SK-N-SH (cell line): ENCODE measurements at regions not wholly inside any gene's neighbourhood (a gene's known extent, or its start where the extent isn't known, plus 50 kb on each side); places are given as distances from the start of the nearest gene placed in this dataset.
A peak's percentile ranks its signal among the peaks of the same experiment; 100 is the strongest.

Experiments
- CTCF ChIA-PET: fragments of 300-600, 350-600 bp; formaldehyde crosslinking; extraction: SDS; loops from one replicate; lab custom pipeline; 2021; lab: Yijun Ruan, JAX
- POLR2A ChIA-PET: fragments of 350-600 bp; sonication (Branson Sonifier 250); formaldehyde crosslinking; extraction: SDS; loops from one replicate; lab custom pipeline; 2020; ENCODE audit warnings: antibody characterized with exemption, inconsistent platforms; lab: Yijun Ruan, JAX
- DNase-seq: peaks from one replicate; pipeline ENCODE4 v3.0.0; 2012
- H2AFZ ChIP-seq: fragments of 200-600 bp; sonication (generic); 2 replicates; pipeline ENCODE4 v1.8.1; 2016; ENCODE audit warnings: antibody characterized with exemption, mild to moderate bottlenecking, low read depth
- H3F3A ChIP-seq: fragments of 200-600 bp; sonication (generic); replicated peaks from 2 replicates; pipeline ENCODE3; 2016; ENCODE audit warnings: antibody characterized with exemption, mild to moderate bottlenecking; ENCODE audit not compliant: insufficient read depth
- H3K27ac ChIP-seq, 2 experiments: fragments of 200-500 bp in 1 of 2; fragments of 200-600 bp in 1 of 2; sonication (Bioruptor generic) in 1 of 2; sonication (generic), shearing (Covaris generic) in 1 of 2; 2 replicates each; pipeline versions ENCODE4 v1.5.1 to v1.6.1; 2014 to 2016; ENCODE audit warnings: low read depth in 2 of 2, inconsistent platforms in 1 of 2, low read length in 1 of 2, mild to moderate bottlenecking in 1 of 2, mixed read lengths in 1 of 2
- H3K27me3 ChIP-seq: fragments of 200-600 bp; sonication (generic), shearing (Covaris generic); 2 replicates; pipeline ENCODE4 v1.6.1; 2016; ENCODE audit warnings: mixed run types; ENCODE audit not compliant: insufficient read depth
- H3K36me3 ChIP-seq, 2 experiments: fragments of 200-500 bp in 1 of 2; fragments of 200-600 bp in 1 of 2; sonication (Bioruptor generic) in 1 of 2; sonication (generic) in 1 of 2; replicated peaks in 1 of 2; 2 replicates each; pipeline versions ENCODE3 to v1.5.1; 2014 to 2016; ENCODE audit warnings: low read length in 1 of 2, mild to moderate bottlenecking in 1 of 2; ENCODE audit not compliant: insufficient read depth in 2 of 2, control insufficient read depth in 1 of 2
- H3K4me1 ChIP-seq, 2 experiments: fragments of 200-500 bp in 1 of 2; fragments of 200-600 bp in 1 of 2; sonication (Bioruptor generic) in 1 of 2; sonication (generic), shearing (Covaris generic) in 1 of 2; 2 replicates each; pipeline versions ENCODE4 v1.5.1 to v1.6.1; 2014 to 2016; ENCODE audit warnings: low read depth in 1 of 2, low read length in 1 of 2, mixed run types in 1 of 2; ENCODE audit not compliant: insufficient read depth in 2 of 2, control insufficient read depth in 1 of 2
- H3K4me2 ChIP-seq: fragments of 200-600 bp; sonication (generic), shearing (Covaris generic); 2 replicates; pipeline ENCODE4 v1.6.1; 2017; ENCODE audit warnings: mixed run types
- H3K4me3 ChIP-seq, 2 experiments: fragments of 200-500 bp in 1 of 2; fragments of 200-600 bp in 1 of 2; sonication (Bioruptor generic) in 1 of 2; sonication (generic), shearing (Covaris generic) in 1 of 2; 2 replicates each; pipeline versions ENCODE4 v1.5.1 to v1.8.1; 2014 to 2016; ENCODE audit warnings: low read depth in 2 of 2, inconsistent platforms in 1 of 2, low read length in 1 of 2, mild to moderate bottlenecking in 1 of 2, mixed read lengths in 1 of 2, moderate library complexity in 1 of 2
- H3K79me2 ChIP-seq: fragments of 200-600 bp; sonication (generic); 2 replicates; pipeline ENCODE4 v1.8.1; 2017; ENCODE audit warnings: mild to moderate bottlenecking; ENCODE audit not compliant: insufficient read depth
- H3K9ac ChIP-seq: fragments of 200-600 bp; sonication (generic); 2 replicates; pipeline ENCODE4 v1.6.1; 2017; ENCODE audit warnings: mixed run types
- H3K9me2 ChIP-seq: fragments of 200-600 bp; sonication (generic); 2 replicates; pipeline ENCODE4 v1.6.1; 2017; ENCODE audit warnings: mixed run types
- H3K9me3 ChIP-seq: fragments of 200-600 bp; sonication (generic); 2 replicates; pipeline ENCODE4 v1.6.1; 2017; ENCODE audit warnings: mixed run types, mild to moderate bottlenecking, moderate library complexity
- H4K20me1 ChIP-seq: fragments of 200-600 bp; sonication (generic); 2 replicates; pipeline ENCODE4 v1.6.1; 2017; ENCODE audit warnings: mild to moderate bottlenecking, mixed run types; ENCODE audit not compliant: insufficient read depth
- ELF1 ChIP-seq: IDR thresholded peaks from 2 replicates; pipeline ENCODE4 v1.4.0; 2012
- EP300 ChIP-seq, 2 experiments: IDR thresholded peaks; 2 replicates each; pipeline versions ENCODE4 v1.4.0 to v1.6.1; 2012; ENCODE audit warnings: borderline replicate concordance in 1 of 2, low read depth in 1 of 2, low read length in 1 of 2
- FOSL2 ChIP-seq: IDR thresholded peaks from 2 replicates; pipeline ENCODE4 v1.4.0; 2012; ENCODE audit warnings: low read depth, mild to moderate bottlenecking, moderate library complexity, borderline replicate concordance
- FOXJ3 ChIP-seq: sonication (generic); formaldehyde crosslinking; IDR thresholded peaks from 2 replicates; pipeline ENCODE4 v1.5.1; 2020; ENCODE audit warnings: mild to moderate bottlenecking, missing genetic modification reagents
- FOXM1 ChIP-seq: IDR thresholded peaks from 2 replicates; pipeline ENCODE4 v1.4.0; 2012; ENCODE audit warnings: low read depth, mild to moderate bottlenecking
- GABPA ChIP-seq: IDR thresholded peaks from 2 replicates; pipeline ENCODE4 v1.4.0; 2012; ENCODE audit warnings: low read depth, mild to moderate bottlenecking
- MXI1 ChIP-seq: IDR thresholded peaks from 2 replicates; pipeline ENCODE4 v1.6.1; 2012; ENCODE audit warnings: mild to moderate bottlenecking, low read depth, low read length, improper control_type of control experiment
- NFIC ChIP-seq: IDR thresholded peaks from 2 replicates; pipeline ENCODE4 v1.4.0; 2012; ENCODE audit warnings: borderline replicate concordance
- NRF1 ChIP-seq: IDR thresholded peaks from 2 replicates; pipeline ENCODE4 v1.6.1; 2012; ENCODE audit warnings: low read depth, mild to moderate bottlenecking, low read length
- POLR2AphosphoS5 ChIP-seq: IDR thresholded peaks from 2 replicates; pipeline ENCODE4 v1.6.1; 2012; ENCODE audit warnings: low read depth, low read length
- RAD21 ChIP-seq: IDR thresholded peaks from 2 replicates; pipeline ENCODE4 v1.6.1; 2012; ENCODE audit warnings: mild to moderate bottlenecking, low read length
- RFX5 ChIP-seq: IDR thresholded peaks from 2 replicates; pipeline ENCODE4 v1.6.1; 2012; ENCODE audit warnings: mild to moderate bottlenecking, improper control_type of control experiment, low read length
- SMC3 ChIP-seq: IDR thresholded peaks from 2 replicates; pipeline ENCODE4 v1.6.1; 2012; ENCODE audit warnings: low read depth, low read length, improper control_type of control experiment
- TAF1 ChIP-seq: IDR thresholded peaks from 2 replicates; pipeline ENCODE4 v1.6.1; 2012; ENCODE audit warnings: low read depth, mild to moderate bottlenecking, low read length, moderate library complexity, borderline replicate concordance
- WGBS: methylation state at CpG from one replicate; pipeline ENCODE4 v1.1.6; 2017; ENCODE audit warnings: low lambda C conversion rate; 5-methylcytosine and 5-hydroxymethylcytosine counted together
- TF ChIP-seq, protein P1 (sequence below): IDR thresholded peaks from 2 replicates; pipeline ENCODE4; 2012
- TF ChIP-seq, protein P2 (sequence below): IDR thresholded peaks from 2 replicates; pipeline ENCODE4 v1.6.1; 2012; ENCODE audit warnings: mild to moderate bottlenecking, low read depth, low read length, moderate library complexity
- TF ChIP-seq, protein P3 (sequence below): fragments of 200-600 bp; sonication (generic); IDR thresholded peaks from 2 replicates; pipeline ENCODE4 v1.6.1; 2017; ENCODE audit warnings: antibody characterized with exemption, mild to moderate bottlenecking, moderate library complexity
- TF ChIP-seq, protein P4 (sequence below): fragments of 150-350 bp; IDR thresholded peaks from 2 replicates; pipeline ENCODE4 v1.6.1; 2017; ENCODE audit warnings: antibody characterized with exemption, low read length, low read depth, borderline replicate concordance

DNA sequence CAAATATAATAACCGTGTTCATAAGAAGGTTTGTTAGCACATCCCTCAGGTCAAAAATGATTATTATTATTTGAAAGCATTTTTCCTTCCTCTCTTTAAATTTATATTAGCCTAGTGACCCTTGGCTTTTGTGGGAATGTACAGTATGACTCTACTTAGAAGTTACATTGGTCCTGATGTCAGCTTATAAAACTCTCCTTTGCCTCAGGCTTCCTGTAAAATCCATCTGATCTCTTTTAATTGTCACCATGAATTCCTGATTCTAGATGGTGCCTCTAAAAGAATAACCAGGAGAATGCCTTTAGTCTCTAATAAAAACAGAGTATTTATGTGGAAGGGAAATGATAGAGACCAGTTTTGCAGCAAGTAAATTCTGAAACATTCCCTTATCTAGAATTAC is 1134.4 kb downstream of the XPNPEP1 start:
- Histone ChIP-seq H2AFZ (0 out of 2 replicates have a peak overlapping the region, but pooled peaks have one; percentile 7), H3K27ac (peak overlapping the region in 1 of 2 experiments; percentile 88; a peak in 2 of 4 replicates), H3K9ac (no peak overlapping the region; the same call in 1 of the 2 replicates), H3K4me2 (no peak overlapping the region), H3F3A (peaks cover 56% of the 10 kb centered on the region), H4K20me1 (no peaks in the 10 kb centered on the region), H3K4me3 (no peak overlapping the region), H3K4me1 (peaks cover 0 to 33% of the 10 kb centered on the region in 2 experiments; a peak in 3 of 4 replicates), H3K79me2 (no peaks in the 10 kb centered on the region), H3K36me3 (no peaks in the 10 kb centered on the region), H3K27me3 (no peaks in the 10 kb centered on the region), H3K9me3 (no peaks in the 10 kb centered on the region), H3K9me2 (no peaks in the 10 kb centered on the region)
- WGBS: 64% methylated on average over 1 of the region's 1 CpG
- DNase-seq: no peak
- POLR2A ChIA-PET: no interaction called here
- TF ChIP-seq, protein P1, sequence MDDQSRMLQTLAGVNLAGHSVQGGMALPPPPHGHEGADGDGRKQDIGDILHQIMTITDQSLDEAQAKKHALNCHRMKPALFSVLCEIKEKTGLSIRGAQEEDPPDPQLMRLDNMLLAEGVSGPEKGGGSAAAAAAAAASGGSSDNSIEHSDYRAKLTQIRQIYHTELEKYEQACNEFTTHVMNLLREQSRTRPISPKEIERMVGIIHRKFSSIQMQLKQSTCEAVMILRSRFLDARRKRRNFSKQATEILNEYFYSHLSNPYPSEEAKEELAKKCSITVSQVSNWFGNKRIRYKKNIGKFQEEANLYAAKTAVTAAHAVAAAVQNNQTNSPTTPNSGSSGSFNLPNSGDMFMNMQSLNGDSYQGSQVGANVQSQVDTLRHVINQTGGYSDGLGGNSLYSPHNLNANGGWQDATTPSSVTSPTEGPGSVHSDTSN: no peak
- no peak for TF ChIP-seq SMC3
- no peak for TF ChIP-seq FOXJ3
- no peak for TF ChIP-seq POLR2AphosphoS5
- TF ChIP-seq TAF1: no peak
- no peak for TF ChIP-seq NRF1
- TF ChIP-seq RFX5: no peak
- no peak for TF ChIP-seq EP300 (IDR thresholded peaks at IDR 0.05; ENCODE audit: borderline replicate concordance in 1 of 2, low read depth in 1 of 2, low read length in 1 of 2)
- TF ChIP-seq, protein P2, sequence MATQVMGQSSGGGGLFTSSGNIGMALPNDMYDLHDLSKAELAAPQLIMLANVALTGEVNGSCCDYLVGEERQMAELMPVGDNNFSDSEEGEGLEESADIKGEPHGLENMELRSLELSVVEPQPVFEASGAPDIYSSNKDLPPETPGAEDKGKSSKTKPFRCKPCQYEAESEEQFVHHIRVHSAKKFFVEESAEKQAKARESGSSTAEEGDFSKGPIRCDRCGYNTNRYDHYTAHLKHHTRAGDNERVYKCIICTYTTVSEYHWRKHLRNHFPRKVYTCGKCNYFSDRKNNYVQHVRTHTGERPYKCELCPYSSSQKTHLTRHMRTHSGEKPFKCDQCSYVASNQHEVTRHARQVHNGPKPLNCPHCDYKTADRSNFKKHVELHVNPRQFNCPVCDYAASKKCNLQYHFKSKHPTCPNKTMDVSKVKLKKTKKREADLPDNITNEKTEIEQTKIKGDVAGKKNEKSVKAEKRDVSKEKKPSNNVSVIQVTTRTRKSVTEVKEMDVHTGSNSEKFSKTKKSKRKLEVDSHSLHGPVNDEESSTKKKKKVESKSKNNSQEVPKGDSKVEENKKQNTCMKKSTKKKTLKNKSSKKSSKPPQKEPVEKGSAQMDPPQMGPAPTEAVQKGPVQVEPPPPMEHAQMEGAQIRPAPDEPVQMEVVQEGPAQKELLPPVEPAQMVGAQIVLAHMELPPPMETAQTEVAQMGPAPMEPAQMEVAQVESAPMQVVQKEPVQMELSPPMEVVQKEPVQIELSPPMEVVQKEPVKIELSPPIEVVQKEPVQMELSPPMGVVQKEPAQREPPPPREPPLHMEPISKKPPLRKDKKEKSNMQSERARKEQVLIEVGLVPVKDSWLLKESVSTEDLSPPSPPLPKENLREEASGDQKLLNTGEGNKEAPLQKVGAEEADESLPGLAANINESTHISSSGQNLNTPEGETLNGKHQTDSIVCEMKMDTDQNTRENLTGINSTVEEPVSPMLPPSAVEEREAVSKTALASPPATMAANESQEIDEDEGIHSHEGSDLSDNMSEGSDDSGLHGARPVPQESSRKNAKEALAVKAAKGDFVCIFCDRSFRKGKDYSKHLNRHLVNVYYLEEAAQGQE: no peak
- TF ChIP-seq RAD21: no peak
- no peak for TF ChIP-seq FOSL2
- TF ChIP-seq GABPA: no peak
- TF ChIP-seq MXI1: no peak
- TF ChIP-seq, protein P3, sequence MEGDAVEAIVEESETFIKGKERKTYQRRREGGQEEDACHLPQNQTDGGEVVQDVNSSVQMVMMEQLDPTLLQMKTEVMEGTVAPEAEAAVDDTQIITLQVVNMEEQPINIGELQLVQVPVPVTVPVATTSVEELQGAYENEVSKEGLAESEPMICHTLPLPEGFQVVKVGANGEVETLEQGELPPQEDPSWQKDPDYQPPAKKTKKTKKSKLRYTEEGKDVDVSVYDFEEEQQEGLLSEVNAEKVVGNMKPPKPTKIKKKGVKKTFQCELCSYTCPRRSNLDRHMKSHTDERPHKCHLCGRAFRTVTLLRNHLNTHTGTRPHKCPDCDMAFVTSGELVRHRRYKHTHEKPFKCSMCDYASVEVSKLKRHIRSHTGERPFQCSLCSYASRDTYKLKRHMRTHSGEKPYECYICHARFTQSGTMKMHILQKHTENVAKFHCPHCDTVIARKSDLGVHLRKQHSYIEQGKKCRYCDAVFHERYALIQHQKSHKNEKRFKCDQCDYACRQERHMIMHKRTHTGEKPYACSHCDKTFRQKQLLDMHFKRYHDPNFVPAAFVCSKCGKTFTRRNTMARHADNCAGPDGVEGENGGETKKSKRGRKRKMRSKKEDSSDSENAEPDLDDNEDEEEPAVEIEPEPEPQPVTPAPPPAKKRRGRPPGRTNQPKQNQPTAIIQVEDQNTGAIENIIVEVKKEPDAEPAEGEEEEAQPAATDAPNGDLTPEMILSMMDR: no peak
- no peak for TF ChIP-seq ELF1
- TF ChIP-seq, protein P4, sequence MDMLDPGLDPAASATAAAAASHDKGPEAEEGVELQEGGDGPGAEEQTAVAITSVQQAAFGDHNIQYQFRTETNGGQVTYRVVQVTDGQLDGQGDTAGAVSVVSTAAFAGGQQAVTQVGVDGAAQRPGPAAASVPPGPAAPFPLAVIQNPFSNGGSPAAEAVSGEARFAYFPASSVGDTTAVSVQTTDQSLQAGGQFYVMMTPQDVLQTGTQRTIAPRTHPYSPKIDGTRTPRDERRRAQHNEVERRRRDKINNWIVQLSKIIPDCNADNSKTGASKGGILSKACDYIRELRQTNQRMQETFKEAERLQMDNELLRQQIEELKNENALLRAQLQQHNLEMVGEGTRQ: no peak
- no peak for TF ChIP-seq FOXM1
- TF ChIP-seq NFIC: no peak
- CTCF ChIA-PET: no interaction called here
